GM23338 (cell line): ENCODE measurements at regions not wholly inside any gene's neighbourhood (a gene's known extent, or its start where the extent isn't known, plus 50 kb on each side); places are given as distances from the start of the nearest gene placed in this dataset.

Experiments used
- ATAC-seq: fragments of 200-7000 bp; cut with Tn5 transposase; 3 replicates; pipeline ENCODE4 v1.9.1; 2020
- DNase-seq: peaks from one replicate; pipeline ENCODE4 v3.0.0-alpha.2; 2015; ENCODE audit warnings: low spot score
- H2AFZ ChIP-seq: fragments of 200-600 bp; sonication (generic); 2 replicates; pipeline ENCODE4 v1.8.0; 2016; ENCODE audit warnings: antibody characterized with exemption, mild to moderate bottlenecking, moderate library complexity
- H3F3A ChIP-seq: fragments of 200-600 bp; sonication (generic); replicated peaks from 2 replicates; pipeline ENCODE4 v1.8.0; 2017; ENCODE audit warnings: antibody characterized with exemption, mixed run types, low read depth
- H3K27ac ChIP-seq: fragments of 200-600 bp; sonication (generic); 2 replicates; pipeline ENCODE4 v1.6.1; 2016; ENCODE audit warnings: low read depth
- H3K27me3 ChIP-seq: fragments of 200-600 bp; sonication (generic); 2 replicates; pipeline ENCODE4 v1.8.0; 2016; ENCODE audit warnings: mild to moderate bottlenecking, mixed run types, moderate library complexity; ENCODE audit not compliant: insufficient read depth
- H3K36me3 ChIP-seq: fragments of 200-600 bp; sonication (generic); 2 replicates; pipeline ENCODE4 v1.8.0; 2016; ENCODE audit warnings: mild to moderate bottlenecking; ENCODE audit not compliant: insufficient read depth
- H3K4me1 ChIP-seq: fragments of 200-600 bp; sonication (generic); 2 replicates; pipeline ENCODE4 v1.8.0; 2016; ENCODE audit warnings: mild to moderate bottlenecking, moderate library complexity; ENCODE audit not compliant: insufficient read depth
- H3K4me2 ChIP-seq: fragments of 200-600 bp; sonication (generic); 2 replicates; pipeline ENCODE4 v1.7.1; 2017; ENCODE audit warnings: mixed run types
- H3K4me3 ChIP-seq: fragments of 200-600 bp; sonication (generic); 2 replicates; pipeline ENCODE4 v1.6.1; 2016; ENCODE audit warnings: mixed run types
- H3K79me2 ChIP-seq: fragments of 200-600 bp; sonication (generic); replicated peaks from 2 replicates; pipeline ENCODE4 v1.8.0; 2017; ENCODE audit warnings: mild to moderate bottlenecking; ENCODE audit not compliant: insufficient read depth
- H3K9me2 ChIP-seq: fragments of 200-600 bp; sonication (generic); 2 replicates; pipeline ENCODE4 v1.8.0; 2017; ENCODE audit not compliant: insufficient read depth
- H4K20me1 ChIP-seq: fragments of 200-600 bp; sonication (generic); replicated peaks from 2 replicates; pipeline ENCODE4 v1.8.0; 2017; ENCODE audit warnings: mild to moderate bottlenecking; ENCODE audit not compliant: insufficient read depth
- H3K27ac Mint-ChIP-seq: 2 replicates; pipeline ENCODE4 v1.8.0; 2020; ENCODE audit warnings: inconsistent platforms, mild to moderate bottlenecking, moderate library complexity, mixed read lengths
- H3K27me3 Mint-ChIP-seq: 3 replicates; pipeline ENCODE4 v1.8.0; 2022; ENCODE audit warnings: low read depth, mild to moderate bottlenecking, moderate library complexity, mixed read lengths, inconsistent platforms; ENCODE audit not compliant: insufficient read depth, poor library complexity
- H3K36me3 Mint-ChIP-seq: 3 replicates; pipeline ENCODE4 v1.8.0; 2021; ENCODE audit warnings: low read depth, mild to moderate bottlenecking, inconsistent platforms, moderate library complexity, mixed read lengths
- H3K4me1 Mint-ChIP-seq: 3 replicates; pipeline ENCODE4 v1.8.0; 2020; ENCODE audit warnings: mild to moderate bottlenecking, inconsistent platforms, mixed read lengths
- H3K4me3 Mint-ChIP-seq: 3 replicates; pipeline ENCODE4 v1.8.0; 2021; ENCODE audit warnings: moderate library complexity, mild to moderate bottlenecking, inconsistent platforms, mixed read lengths
- H3K9me3 Mint-ChIP-seq: 3 replicates; pipeline ENCODE4 v1.8.0; 2020; ENCODE audit warnings: moderate library complexity, mild to moderate bottlenecking, inconsistent platforms, mixed read lengths
- CREB1 ChIP-seq: fragments of 250-450 bp; sonication (Bioruptor Pico); IDR thresholded peaks from 2 replicates; pipeline ENCODE4 v1.5.0; 2020; ENCODE audit warnings: low read depth, mild to moderate bottlenecking, moderate library complexity
- ETS1 ChIP-seq: IDR thresholded peaks from 2 replicates; pipeline ENCODE4 v1.6.1; 2016; ENCODE audit warnings: antibody characterized with exemption
- EZH2 ChIP-seq: fragments of 200-600 bp; sonication (generic); IDR thresholded peaks from one replicate; pipeline ENCODE4 v1.8.0; 2017; ENCODE audit warnings: antibody characterized with exemption, mild to moderate bottlenecking, low read depth; ENCODE audit not compliant: unreplicated experiment
- EZH2phosphoT487 ChIP-seq: fragments of 200-600 bp; sonication (generic); IDR thresholded peaks from one replicate; pipeline ENCODE4 v1.8.1; 2018; ENCODE audit warnings: antibody characterized with exemption; ENCODE audit not compliant: unreplicated experiment
- JUNB ChIP-seq: IDR thresholded peaks from one replicate; pipeline ENCODE4 v1.6.1; 2016; ENCODE audit warnings: antibody characterized with exemption; ENCODE audit not compliant: unreplicated experiment
- NANOG ChIP-seq: IDR thresholded peaks from 2 replicates; pipeline ENCODE4 v1.6.1; 2016; ENCODE audit warnings: antibody characterized with exemption, borderline replicate concordance
- POLR2AphosphoS5 ChIP-seq: IDR thresholded peaks from 2 replicates; pipeline ENCODE4 v1.6.1; 2016; ENCODE audit warnings: antibody characterized with exemption, low read depth
- REST ChIP-seq: IDR thresholded peaks from one replicate; pipeline ENCODE4 v1.6.1; 2018; ENCODE audit warnings: antibody characterized with exemption; ENCODE audit not compliant: unreplicated experiment
- STAT1 ChIP-seq: IDR thresholded peaks from one replicate; pipeline ENCODE4 v1.6.1; 2016; ENCODE audit warnings: antibody characterized with exemption; ENCODE audit not compliant: unreplicated experiment
- ZNF331 ChIP-seq: fragments of 250-450 bp; sonication (Bioruptor Pico); IDR thresholded peaks from 2 replicates; pipeline ENCODE4 v1.5.0; 2020; ENCODE audit warnings: low read depth, mild to moderate bottlenecking, moderate library complexity
- ZNF462 ChIP-seq: fragments of 250-450 bp; sonication (Bioruptor Pico); IDR thresholded peaks from 2 replicates; pipeline ENCODE4 v1.5.0; 2020; ENCODE audit warnings: mild to moderate bottlenecking, moderate library complexity

GRCh38 chr10:9654261-9654660 lies 1363.4 kb upstream of the CELF2 start:
- Histone ChIP-seq H3K27ac (no peak overlapping the region), H3K27me3 (no peaks in the 10 kb centered on the region), H3K4me2 (no peak overlapping the region), H3K36me3 (no peaks in the 10 kb centered on the region), H2AFZ (no peak overlapping the region), H3K4me1 (no peaks in the 10 kb centered on the region), H3K79me2 (no peaks in the 10 kb centered on the region), H3K9me2 (0 out of 2 replicates have a peak, but pooled peaks cover 4% of the 10 kb centered on the region), H3F3A (no peaks in the 10 kb centered on the region), H3K4me3 (no peak overlapping the region), H4K20me1 (no peaks in the 10 kb centered on the region)
- ATAC-seq (no peak), DNase-seq (no peak)
- no peak overlapping the region for H3K4me3 Mint-ChIP-seq
- H3K9me3 Mint-ChIP-seq: peaks cover 9% of the 10 kb centered on the region; the same call in 2 of the 3 replicates
- no peak overlapping the region for H3K27ac Mint-ChIP-seq
- 0 out of 3 replicates have a peak, but pooled peaks cover 4% of the 10 kb centered on the region for H3K36me3 Mint-ChIP-seq
- H3K4me1 Mint-ChIP-seq: no peaks in the 10 kb centered on the region
- TF ChIP-seq POLR2AphosphoS5 (no peak), EZH2 (no peak), JUNB (no peak), ETS1 (no peak), CREB1 (no peak), REST (no peak), ZNF331 (CRISPR knock-in tag) (no peak), EZH2phosphoT487 (no peak), NANOG (no peak), ZNF462 (no peak), STAT1 (no peak)
- peaks cover 2% of the 10 kb centered on the region for H3K27me3 Mint-ChIP-seq
